ENCODE measurements at regions not wholly inside any gene's neighbourhood (a gene's known extent, or its start where the extent isn't known, plus 50 kb on each side); places are given as distances from the start of the nearest gene placed in this dataset.

DNA sequence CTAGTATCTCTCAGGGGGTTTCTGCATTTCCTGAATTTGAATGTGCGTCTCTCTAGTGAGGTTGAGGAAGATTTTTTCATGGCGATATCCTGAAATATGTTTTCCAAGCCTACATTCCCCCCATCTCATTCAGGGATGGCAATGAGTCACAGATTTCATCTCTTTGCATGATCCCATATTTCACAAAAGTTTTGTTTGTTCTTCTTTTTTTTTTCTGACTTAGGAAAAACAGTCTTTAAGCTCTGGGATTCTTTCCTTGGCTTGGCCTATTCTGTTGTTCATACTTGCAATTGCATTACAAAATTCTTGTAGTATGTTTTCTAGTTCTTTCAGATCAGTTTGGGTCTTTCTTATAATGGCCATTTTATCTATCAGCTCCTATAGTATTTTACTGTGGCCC lies 136.5 kb downstream of the DSEL start:
- DNase-seq, result no peak

DNA sequence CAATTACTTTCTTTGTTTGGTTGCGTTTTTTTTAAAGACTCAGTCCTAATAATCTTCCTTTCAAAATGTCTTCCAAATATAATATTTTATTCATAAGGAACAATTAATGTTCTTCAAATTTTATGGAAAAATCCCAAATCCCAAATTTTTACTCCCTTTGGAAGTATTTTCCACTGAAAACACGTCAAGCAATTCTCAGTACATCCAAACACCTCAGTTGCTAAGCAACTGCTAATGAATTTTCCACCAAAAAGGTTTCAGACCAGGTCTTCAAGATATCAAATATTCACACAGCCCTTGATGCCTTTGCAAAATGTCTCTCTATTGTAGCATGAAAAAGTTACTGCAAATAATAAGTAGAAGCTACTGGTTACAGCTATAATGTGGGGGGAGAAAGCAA lies 140.1 kb downstream of the DSEL start:
- no peak for DNase-seq

DNA sequence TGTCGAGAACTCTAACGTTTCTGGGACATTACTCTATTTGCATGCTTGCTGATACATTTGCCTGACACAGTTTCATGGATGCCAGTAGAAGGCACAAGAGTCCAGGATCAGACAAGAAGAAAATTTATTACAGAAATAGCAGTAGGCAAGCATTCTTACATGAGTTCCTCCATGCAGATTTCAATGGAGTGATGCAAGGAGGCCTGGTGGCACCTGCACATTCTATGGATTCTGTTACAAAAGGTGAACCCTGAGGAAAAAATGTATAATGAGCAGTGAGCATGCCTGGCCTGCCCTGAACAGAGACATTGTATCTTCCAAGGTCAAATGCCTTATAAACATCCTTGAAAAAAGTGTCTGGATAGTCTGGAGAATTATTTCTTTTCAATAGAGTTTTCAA lies 142.9 kb downstream of the DSEL start:
- DNase-seq, result no peak

DNA sequence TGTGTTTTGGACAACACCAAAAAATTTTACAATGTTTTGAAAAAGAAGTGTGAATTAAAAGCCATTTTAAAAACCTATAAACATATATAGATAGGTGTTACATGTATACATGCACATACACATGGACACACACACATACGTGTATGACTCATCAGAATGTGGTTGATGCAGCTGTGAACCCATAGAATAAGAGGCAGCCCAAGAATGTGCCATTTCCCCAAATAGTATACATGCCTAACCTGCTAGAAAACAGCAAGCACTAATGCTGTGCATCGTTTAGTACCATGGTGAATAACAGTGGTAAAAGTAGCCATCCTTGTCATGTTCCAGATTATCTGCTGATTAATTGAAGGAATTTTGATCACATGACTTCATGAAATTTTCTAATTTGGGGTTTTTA lies 149.0 kb downstream of the DSEL start:
- no peak for DNase-seq

DNA sequence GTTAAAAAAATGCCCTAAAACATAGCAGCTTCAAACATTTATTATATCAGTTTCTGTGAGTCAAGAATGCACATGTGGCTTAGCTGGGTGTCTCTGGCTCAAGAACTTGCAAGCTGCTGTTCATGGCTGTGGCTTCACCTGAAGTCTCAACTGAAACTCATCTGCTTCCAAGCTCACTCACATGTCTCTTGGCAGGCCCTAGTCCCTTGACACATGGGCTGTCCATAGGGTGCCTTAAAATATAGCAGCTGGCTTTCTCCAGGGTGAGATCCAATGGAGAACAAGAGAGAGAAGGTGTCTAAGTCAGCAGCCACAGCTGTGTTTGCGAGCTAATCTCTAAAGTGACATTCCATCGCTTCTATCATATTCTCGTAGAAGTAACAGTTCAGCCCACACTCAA lies 152.8 kb downstream of the DSEL start:
- DNase-seq, result no peak

DNA sequence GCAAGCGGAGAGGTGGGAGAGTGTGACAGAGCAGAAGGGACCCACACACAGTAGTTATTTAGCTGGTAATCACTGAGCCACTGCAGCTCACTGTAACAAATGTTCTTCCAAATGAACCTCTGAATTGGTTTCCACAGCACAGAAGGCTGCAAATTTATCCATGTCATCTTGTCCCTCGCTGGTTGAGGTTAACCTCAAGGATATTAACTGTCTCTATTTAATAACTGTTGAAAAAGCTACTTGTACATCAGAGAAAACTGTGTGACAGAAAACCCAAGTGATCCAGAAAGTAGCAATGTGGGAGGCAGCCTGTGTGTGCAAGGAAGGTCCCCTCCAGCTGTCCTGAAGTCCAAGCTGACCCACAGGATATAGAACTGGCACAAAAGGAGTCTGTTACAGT lies 153.6 kb downstream of the DSEL start:
- no peak for DNase-seq

DNA sequence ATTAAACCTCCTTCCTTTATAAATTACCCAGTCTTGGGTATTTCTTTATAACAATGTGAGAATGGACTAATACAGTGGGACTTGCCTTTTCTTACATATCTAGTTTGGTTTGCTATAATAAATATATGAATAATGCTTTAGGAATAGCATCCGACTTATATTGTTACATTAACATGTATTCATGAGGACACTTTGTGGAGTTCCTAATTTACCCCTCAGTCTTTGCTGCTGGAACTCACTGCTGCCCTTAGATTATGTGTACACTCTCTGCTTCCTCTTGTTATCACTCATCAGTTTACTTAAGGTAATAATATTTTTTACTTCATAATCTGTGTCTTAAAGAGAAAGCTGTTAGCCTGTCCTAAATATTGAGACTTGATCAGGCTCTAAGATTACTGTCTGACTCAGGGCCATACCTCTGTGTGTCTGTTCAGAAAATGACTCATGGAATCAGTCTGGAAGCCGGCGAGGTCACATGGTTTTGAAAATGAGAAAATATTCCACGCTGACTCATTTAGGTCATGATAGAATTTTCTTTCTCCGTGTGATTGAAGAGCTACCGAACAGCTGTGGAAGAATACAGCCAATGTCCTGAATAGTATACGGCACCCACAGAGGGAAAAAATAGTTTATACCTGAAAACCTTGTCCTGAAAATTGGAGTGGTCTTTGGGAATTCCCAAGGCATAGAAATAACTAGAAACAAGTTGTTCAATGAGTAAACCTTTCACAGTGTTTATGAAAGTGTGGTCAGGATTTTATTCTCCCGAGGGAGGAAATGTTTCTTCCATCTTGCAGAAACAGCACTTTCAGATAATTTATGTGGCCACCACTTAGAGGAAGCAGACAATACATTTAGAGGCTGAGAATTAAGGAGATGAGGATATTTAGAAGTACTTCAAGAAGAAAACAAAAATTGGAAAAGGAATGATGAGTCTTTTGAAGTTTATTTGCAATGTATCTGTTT lies 156.4 kb downstream of the DSEL start:
- DNase-seq, result no peak

DNA sequence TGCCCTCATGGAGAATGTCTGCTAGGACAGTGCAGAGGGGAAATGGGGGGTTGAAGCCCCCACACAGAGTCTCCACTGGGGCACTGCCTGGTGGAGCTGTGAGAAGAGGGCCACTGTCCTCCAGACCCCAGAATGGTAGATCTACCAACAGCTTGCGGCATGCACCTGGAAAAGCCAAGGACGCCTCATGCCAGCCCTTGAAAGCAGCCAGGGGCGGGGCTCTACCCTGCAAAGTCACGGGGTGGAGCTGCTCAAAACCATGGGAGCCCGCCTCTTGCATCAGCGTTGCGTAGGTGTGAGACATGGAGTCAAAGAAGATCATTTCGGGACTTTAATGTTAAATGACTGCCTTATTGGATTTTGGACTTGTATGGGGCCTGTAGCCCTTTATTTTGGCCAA lies 157.6 kb downstream of the DSEL start:
- DNase-seq, result no peak

DNA sequence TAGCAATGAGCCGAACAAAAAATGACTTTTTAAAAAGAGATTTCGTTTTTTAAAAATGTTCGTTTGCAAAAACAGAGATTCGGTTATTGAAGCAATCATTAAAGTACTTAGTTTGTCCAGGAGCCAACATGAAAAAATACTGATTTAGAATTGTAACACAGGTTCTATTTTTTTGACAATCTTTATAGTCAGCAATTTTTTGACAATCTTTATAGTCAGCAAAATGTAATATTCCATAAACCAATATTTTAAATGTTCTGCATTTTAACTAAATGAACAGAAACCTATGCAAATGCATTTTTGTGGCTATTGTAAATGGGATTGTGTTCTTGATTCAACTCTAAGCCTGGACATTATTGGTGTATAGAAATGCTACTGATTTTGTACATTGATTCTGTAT lies 161.8 kb downstream of the DSEL start:
- DNase-seq, result no peak

DNA sequence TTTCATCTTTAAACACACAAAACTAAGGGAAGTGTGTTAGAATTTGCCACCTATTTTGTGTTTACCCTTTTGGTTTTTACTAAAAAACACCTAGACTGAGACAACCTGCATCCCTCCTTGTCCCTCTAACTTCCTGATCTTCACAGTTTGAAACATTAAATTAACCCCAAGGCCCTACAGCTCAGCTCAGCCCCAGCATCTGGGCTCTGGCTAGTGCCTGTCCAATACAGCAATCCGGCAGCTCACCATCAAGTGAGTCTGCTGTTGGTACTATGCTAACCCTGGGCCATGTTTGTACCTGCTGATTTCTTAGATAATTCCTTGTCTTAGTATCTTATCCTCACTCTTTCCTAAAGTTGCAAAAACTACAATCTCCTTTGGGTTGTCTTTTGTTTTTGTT lies 162.4 kb downstream of the DSEL start:
- no peak for DNase-seq

DNA sequence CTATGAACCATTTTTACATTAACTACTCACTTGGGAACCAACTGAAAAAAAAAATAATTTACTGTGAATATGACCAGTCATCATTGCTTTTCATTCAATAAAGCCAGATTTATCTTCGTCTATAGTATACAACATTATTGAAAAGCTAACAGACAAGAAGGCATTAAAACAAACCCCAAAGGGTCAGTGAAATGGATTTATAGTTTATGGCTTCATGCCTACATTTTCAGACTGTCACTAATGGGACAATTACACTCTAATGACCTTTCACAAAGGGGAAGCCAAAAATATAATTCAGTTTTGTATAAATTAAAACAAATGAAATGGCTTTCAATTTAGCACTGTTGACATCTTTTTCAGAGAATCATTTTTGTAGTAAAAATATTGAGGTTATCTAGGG lies 169.1 kb downstream of the DSEL start:
- no peak for DNase-seq

DNA sequence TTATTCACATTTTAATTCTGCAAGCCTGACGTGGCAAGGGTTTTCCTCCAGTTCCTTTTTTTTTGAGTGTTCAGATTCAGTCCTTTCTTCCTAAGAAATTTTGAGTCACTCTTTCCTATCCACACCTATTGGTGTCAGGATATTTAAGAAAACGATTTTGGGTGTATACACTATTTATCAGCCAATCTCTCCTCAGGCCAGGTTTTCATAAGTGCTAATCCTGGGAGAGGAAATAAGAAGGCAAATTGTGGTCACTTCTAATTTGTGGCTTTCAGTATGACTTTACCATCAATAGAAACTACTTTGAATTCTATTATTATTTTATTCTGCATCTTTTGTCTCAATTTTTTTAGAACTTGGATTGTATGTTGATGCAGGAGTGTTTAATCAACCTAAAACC lies 174.4 kb downstream of the DSEL start:
- DNase-seq, result no peak

DNA sequence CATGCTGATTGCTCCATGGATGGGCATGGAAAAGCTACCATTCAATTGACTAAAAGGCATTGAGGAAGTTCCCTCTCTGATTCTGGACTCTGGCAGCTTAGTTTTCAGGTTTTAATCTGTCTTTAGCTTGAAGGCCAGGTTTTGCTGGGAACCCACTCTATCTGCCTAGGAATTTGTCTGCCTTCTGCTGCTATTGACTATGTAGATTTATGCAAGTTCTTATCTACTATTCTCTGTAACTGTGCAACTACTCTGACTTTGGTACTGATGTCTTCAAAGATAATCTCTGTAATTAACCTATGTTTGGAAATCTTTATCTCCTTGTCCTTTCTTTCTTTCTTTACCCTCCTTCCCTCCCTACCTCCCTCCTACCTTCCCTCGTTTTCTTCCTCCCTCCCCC lies 178.8 kb downstream of the DSEL start:
- DNase-seq, result no peak

DNA sequence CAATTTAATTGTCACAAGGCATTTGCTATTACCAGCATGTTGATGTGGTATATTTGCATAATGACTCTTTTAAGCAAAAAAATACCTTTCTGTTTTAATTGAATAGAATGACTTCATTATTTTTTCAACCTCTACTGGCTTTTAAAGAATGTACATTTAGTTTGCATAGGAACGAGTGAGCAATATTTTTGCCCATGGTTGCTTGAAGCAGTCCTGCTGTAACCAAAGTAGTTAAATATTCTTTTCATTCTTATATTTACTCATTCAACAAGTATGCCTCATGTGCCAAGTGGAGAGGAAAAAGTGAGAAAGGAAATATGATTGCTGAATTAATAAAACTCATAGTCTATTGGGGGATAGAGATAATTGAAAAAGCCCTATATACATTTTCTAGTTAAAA lies 184.7 kb downstream of the DSEL start:
- peak; percentile 53 for DNase-seq

DNA sequence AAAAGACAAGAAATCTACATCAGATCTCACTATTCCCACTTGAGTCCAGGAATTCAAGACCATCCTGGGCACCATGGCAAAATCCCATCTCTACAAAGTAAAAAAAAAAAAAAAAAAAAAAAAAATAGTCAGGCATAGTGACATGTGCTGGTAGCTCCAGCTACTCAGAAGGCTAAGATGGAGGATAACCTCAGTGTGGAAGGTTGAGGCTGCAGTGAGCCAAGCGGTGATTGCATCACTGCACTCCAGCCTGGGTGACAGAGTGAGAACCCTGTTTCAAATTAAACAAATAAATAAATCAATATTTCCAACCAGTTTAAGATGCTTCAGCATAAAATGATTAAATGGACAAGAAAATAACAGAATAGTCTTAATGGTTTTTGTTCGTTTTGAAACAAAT lies 197.4 kb downstream of the DSEL start:
- no peak for DNase-seq

DNA sequence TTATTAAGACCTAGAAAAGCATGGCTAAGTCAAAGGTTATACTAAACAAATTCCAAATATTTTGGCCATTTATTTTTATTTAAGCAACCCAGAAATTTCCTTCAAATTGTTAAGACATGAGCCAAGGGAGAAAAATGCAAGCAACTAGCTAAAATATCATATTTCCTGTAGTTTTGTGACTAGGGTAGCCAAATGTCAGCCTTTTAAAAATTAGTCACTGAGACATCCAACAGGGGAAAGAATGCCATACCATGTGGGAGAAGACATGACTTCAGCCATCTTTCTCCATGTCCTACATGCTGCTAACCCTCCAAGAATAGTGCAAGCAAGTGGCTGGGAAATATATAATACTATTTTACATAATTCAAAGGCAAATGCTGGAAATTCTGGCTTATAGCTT lies 197.9 kb downstream of the DSEL start:
- no peak for DNase-seq

DNA sequence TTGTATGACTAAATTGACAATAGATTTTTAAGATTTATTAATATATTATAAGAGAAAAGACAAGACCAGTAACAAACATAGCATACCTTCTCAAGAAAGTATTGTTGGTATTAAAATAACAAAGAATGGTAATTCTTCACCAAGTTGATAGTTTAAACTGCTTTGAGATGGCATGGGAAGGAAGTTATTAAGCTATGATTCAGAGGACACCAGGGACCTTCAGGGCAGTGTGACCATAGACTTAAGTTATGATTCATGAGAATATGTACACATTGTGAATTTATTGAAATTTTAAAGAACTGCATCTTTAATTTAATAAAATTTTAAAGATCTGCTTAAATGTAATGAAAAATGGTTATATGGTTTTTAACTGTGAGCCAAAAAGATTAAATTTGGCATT lies 205.7 kb downstream of the DSEL start:
- no peak for DNase-seq

DNA sequence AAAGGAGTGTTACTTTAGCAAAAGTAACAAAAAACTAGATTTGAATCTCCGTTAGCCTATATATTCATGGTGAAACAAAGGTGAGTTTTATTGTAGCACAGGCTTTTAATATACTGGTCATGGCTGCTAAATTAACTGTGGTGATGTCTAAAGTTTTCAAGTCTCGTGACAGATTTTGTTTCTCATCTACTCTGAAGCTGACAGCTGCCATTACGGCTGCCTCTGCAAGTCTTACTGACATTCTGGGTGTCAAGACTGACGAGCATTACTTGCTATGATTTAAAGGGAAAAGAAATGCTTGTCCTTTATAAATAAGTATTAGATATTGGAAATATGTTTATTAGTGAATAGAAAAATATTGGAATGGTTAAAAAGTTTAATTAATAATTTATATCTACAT lies 207.7 kb downstream of the DSEL start:
- no peak for DNase-seq

DNA sequence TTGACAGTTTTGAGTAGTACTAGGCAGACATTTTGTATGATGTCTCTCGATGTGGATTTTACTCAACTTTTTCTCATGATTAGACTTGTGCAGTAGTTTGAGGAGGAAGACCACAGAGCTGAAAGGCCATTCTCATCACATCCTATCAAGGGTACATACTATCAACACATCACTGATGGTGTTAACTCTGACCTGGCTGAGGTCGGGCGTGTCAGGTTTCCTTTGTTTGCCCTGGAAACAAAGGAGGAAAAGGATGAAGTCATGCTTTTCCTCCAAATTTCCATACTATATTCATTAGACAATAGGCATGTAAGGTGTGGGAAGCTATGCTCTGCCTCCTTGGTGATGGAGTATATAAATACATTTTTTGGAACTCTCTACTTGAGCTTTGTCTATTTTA lies 211.1 kb downstream of the DSEL start:
- DNase-seq, result no peak

DNA sequence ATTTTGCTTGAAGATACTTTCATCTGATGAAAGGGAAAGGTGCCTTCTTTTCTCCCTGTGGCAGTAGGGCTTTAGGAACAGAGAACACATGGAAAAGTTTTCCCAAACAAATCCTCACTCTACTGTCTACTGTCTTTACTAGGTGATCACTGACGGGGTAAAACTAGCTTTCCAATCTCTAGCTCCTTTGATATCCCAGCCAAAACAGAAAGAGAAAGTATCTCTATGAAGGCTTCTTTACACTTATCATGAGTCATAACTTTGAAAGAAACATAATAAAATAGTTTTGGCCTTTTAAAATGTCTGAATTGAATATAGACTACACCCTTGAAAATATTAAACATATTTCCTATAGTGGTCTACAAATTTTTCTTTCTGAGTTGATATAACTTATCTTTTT lies 214.5 kb downstream of the DSEL start:
- DNase-seq, result no peak

DNA sequence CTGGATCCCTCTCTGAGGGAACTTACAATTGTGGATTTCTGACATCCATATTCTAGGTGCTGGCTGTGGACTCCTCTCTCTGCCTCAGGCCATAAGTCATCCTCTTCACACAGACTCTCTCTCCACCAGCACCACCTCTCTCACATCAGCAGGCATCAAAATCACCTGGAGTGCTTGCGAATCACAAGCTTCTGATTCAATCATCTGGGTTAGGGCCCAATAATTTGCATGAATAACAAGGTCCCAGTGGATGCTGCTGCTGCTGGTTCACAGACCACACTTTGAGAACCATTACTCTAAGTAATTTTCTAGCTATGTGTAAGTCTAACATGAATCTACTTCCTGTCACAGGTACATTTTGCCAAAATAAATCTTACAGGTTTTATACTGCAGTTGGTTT lies 214.9 kb downstream of the DSEL start:
- DNase-seq, result no peak

DNA sequence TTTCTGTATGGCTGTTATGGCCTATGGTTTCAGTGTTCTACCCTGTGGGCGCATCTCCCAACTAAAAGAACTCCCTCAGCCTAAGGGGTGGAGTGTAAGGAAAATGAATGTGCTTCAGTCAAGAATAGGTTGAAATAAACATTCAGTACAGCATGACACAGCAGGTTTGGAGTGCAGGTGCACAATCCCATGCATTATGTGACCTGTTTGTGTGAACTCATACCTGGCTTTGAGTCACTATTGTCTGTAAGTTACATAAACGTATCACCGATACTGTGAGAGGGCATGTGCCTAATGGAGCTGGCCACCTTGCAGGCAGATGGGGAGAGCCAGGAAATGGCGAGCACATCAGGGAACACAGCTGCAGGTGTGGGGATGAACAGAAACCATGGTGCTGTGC lies 216.0 kb downstream of the DSEL start:
- DNase-seq, result no peak

DNA sequence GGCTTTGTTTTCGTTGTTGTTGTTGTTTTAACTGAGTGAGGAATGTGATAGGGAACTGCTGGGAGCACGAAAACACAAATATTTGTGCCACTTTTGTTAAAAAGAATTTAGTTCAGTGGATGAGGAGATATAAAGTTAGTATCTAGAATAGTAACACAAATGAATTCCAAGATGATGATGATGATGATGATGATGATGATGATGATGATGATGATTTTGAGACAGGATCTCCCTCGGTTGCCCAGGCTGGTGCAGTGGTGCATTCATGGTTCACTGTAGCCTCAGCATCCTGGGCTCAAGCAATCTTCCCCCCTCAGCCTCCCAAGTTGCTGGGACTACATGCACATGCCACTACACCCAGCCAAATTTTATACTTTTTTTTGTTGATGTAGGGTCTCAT lies 223.7 kb downstream of the DSEL start:
- no peak for DNase-seq

DNA sequence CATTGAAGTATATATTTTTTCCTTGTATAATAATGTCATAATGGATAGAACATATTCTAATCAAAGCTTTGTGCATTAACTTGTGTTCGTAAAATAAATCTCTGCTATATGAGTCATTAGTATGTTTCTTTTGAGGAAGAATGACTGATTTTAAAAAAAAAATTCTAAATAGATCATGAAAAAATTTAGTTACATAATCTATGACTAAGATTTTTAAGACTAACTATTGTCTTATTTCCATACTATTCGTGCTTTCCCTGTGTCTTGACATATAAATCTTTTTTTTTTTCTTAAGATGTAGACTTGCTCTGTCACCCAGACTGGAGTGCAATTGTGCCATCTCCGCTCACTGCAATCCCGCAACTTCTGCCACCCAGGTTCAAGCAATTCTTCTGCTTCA lies 226.1 kb downstream of the DSEL start:
- DNase-seq, result no peak

DNA sequence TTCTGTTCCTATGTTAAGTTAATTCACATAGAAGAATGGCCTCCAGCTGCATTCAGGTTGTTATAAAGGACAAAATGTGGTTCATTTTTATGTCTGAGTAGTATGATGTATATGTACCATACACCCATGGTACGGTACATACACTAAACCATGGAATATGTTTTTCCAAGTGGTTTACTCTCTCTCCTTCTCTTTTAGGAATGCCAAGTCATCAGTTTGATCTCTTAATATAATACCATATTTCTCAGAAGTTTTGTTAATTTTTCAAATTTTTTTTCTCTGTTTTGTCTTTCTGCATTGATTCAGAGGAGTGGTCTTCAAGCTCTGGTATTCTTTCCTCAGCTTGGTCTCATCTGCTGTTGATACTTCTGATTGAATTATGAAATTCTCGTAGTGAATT lies 230.9 kb downstream of the DSEL start:
- no peak for DNase-seq
